Skeletal muscle tissue (tissue), 3 donors: ENCODE measurements at regions not wholly inside any gene's neighbourhood (a gene's known extent, or its start where the extent isn't known, plus 50 kb on each side); places are given as distances from the start of the nearest gene placed in this dataset.

Experiments
- H3K27ac ChIP-seq: one replicate; pipeline ENCODE4 v1.7.0; 2013; ENCODE audit warnings: mild to moderate bottlenecking, low read depth, low read length, inconsistent platforms
- H3K27me3 ChIP-seq, 3 donors: one replicate each; pipeline ENCODE4 v1.7.0; 2013; ENCODE audit warnings: low read length in 3 of 3; ENCODE audit not compliant: control insufficient read depth in 3 of 3, insufficient read depth in 3 of 3
- H3K36me3 ChIP-seq, 3 donors: one replicate each; pipeline ENCODE4 v1.7.0; 2013; ENCODE audit warnings: low read length in 3 of 3; ENCODE audit not compliant: control insufficient read depth in 3 of 3, insufficient read depth in 3 of 3
- H3K4me1 ChIP-seq, 3 donors: one replicate each; pipeline ENCODE4 v1.7.0; 2013; ENCODE audit warnings: low read length in 3 of 3, mild to moderate bottlenecking in 3 of 3; ENCODE audit not compliant: control insufficient read depth in 3 of 3, insufficient read depth in 3 of 3
- H3K4me3 ChIP-seq, 3 donors: one replicate each; pipeline ENCODE4 v1.7.0; 2013; ENCODE audit warnings: low read length in 3 of 3
- H3K9ac ChIP-seq, 3 donors: one replicate each; pipeline ENCODE4 v1.7.0; 2013; ENCODE audit warnings: low read length in 3 of 3, mild to moderate bottlenecking in 3 of 3, moderate library complexity in 2 of 3, low read depth in 1 of 3
- H3K9me3 ChIP-seq, 3 donors: one replicate each; pipeline ENCODE4 v1.7.0; 2013; ENCODE audit warnings: low read length in 3 of 3; ENCODE audit not compliant: control insufficient read depth in 3 of 3
- donor health status: Osteomylitis.

- H3K9ac ChIP-seq: no peak overlapping the region
- H3K36me3 ChIP-seq: no peaks in the 10 kb centered on the region
- no peak overlapping the region for H3K4me3 ChIP-seq
- peaks cover 0 to 2% (median 0%) of the 10 kb centered on the region in 3 donors for H3K9me3 ChIP-seq
- H3K27ac ChIP-seq: no peak overlapping the region
- H3K4me1 ChIP-seq: no peaks in the 10 kb centered on the region
- H3K27me3 ChIP-seq: no peaks in the 10 kb centered on the region
Measured at GRCh38 chr9:23220957-23221356, 605.1 kb downstream of the ELAVL2 start.

- Histone ChIP-seq H3K9ac (no peak overlapping the region), H3K4me1 (no peaks in the 10 kb centered on the region), H3K27me3 (no peaks in the 10 kb centered on the region), H3K27ac (no peak overlapping the region), H3K36me3 (no peaks in the 10 kb centered on the region), H3K4me3 (no peak overlapping the region), H3K9me3 (no peaks in the 10 kb centered on the region)
Measured at GRCh38 chr9:23229890-23230317, 596.1 kb downstream of the ELAVL2 start.

DNA sequence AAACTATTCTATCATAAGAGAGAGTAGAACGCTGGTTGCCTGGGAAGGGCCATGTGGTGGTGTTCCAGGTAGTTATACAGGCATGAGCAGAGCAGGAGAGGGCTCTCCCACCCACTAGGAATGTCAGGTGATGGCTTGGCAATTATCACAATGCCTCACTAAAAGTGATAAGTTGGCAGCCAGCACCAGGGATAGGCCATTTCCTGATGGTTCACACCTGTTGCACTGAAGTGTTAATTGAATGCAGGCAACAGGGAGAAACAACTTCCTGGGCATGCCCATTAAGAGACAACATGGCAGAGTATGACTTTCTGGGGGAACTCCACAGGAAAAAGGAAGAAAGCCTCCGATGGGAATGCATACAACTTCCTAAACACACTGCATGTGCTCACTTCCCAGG is 593.2 kb downstream of the ELAVL2 start:
- Histone ChIP-seq H3K27ac (no peak overlapping the region), H3K4me1 (no peaks in the 10 kb centered on the region), H3K27me3 (no peaks in the 10 kb centered on the region), H3K9ac (no peak overlapping the region), H3K36me3 (no peaks in the 10 kb centered on the region), H3K4me3 (no peak overlapping the region), H3K9me3 (no peaks in the 10 kb centered on the region)

GRCh38 chr9:23243523-23243922 is 582.5 kb downstream of the ELAVL2 start:
- no peak overlapping the region for H3K4me3 ChIP-seq
- no peaks in the 10 kb centered on the region for H3K9me3 ChIP-seq
- H3K36me3 ChIP-seq: no peaks in the 10 kb centered on the region
- H3K27me3 ChIP-seq: no peaks in the 10 kb centered on the region
- H3K4me1 ChIP-seq: no peaks in the 10 kb centered on the region
- no peak overlapping the region for H3K9ac ChIP-seq
- H3K27ac ChIP-seq: no peak overlapping the region

GRCh38 chr9:23245067-23245466 is 581.0 kb downstream of the ELAVL2 start:
- Histone ChIP-seq H3K27me3 (no peaks in the 10 kb centered on the region), H3K36me3 (no peaks in the 10 kb centered on the region), H3K9ac (no peak overlapping the region), H3K4me1 (no peaks in the 10 kb centered on the region), H3K4me3 (no peak overlapping the region), H3K9me3 (no peaks in the 10 kb centered on the region), H3K27ac (no peak overlapping the region)

GRCh38 chr9:23254404-23255184 is 571.4 kb downstream of the ELAVL2 start:
- no peaks in the 10 kb centered on the region for H3K27me3 ChIP-seq
- no peak overlapping the region for H3K27ac ChIP-seq
- no peak overlapping the region for H3K9ac ChIP-seq
- no peaks in the 10 kb centered on the region for H3K4me1 ChIP-seq
- H3K36me3 ChIP-seq: no peaks in the 10 kb centered on the region
- H3K9me3 ChIP-seq: no peaks in the 10 kb centered on the region
- H3K4me3 ChIP-seq: no peak overlapping the region

DNA sequence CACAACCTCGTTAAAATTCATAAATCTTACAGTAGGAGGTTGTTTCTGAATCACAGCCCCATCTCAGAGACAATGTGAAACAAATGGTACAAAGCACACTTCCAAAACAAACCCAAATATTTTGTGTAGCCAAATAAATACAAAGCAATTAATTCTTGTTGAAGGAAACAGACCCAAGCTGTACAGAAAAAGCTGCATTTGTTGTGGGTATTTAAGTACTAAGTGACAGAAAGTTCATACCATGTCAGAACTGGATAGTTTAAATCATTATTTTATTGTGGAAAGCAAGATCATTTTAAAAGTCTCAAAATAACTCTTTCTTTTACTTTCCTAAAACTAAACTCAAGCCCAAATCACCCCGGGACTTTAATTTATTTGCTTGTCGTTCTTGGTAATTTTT is 570.7 kb downstream of the ELAVL2 start:
- no peaks in the 10 kb centered on the region for H3K36me3 ChIP-seq
- H3K9ac ChIP-seq: no peak overlapping the region
- H3K27me3 ChIP-seq: no peaks in the 10 kb centered on the region
- no peak overlapping the region for H3K4me3 ChIP-seq
- no peaks in the 10 kb centered on the region for H3K9me3 ChIP-seq
- H3K4me1 ChIP-seq: no peaks in the 10 kb centered on the region
- H3K27ac ChIP-seq: no peak overlapping the region

DNA sequence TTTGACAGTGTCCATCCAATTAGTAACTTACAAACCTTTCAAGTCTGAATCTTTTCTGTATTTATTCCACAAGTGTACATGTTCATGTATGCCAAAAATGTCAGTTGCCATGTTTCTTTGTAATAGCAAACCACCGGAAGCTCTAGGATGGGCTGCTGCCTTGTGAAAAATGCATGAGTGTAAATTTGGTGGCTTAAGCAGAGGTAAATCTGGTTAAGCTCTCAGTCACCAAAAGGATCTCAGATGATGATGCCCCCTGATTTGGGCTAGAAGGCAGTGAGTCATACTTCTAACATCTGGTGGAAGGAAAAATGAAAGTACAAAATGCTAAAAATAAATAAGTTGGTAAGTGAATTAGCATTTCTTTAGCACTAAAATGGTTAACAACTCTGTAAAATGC is 567.5 kb downstream of the ELAVL2 start:
- H3K9ac ChIP-seq: no peak overlapping the region
- H3K36me3 ChIP-seq: no peaks in the 10 kb centered on the region
- no peak overlapping the region for H3K27ac ChIP-seq
- H3K27me3 ChIP-seq: no peaks in the 10 kb centered on the region
- H3K4me1 ChIP-seq: no peaks in the 10 kb centered on the region
- no peak overlapping the region for H3K4me3 ChIP-seq
- H3K9me3 ChIP-seq: no peaks in the 10 kb centered on the region

GRCh38 chr9:23278561-23278960 is 547.5 kb downstream of the ELAVL2 start:
- H3K9me3 ChIP-seq: no peaks in the 10 kb centered on the region
- no peak overlapping the region for H3K9ac ChIP-seq
- H3K4me3 ChIP-seq: no peak overlapping the region
- no peaks in the 10 kb centered on the region for H3K27me3 ChIP-seq
- H3K4me1 ChIP-seq: no peaks in the 10 kb centered on the region
- H3K36me3 ChIP-seq: no peaks in the 10 kb centered on the region
- H3K27ac ChIP-seq: no peak overlapping the region

DNA sequence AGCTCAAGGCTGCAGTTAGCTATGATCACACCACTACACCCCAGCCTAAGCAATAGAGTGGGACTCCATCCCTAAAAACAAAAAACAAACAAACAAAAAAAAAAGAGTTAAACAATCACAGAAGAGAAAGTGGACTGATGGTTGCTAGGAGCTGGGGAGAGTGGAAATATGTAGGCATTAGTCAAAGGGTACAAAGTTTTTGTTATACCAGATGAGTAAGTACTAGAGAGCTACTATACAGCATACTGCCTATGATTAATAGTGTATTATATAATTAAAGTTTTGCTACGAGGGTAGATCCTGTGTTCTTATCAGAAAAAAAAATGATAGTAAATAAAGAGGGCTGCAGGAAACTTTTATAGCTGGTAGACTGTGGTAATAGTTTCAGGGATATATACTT is 538.6 kb downstream of the ELAVL2 start:
- Histone ChIP-seq H3K4me3 (no peak overlapping the region), H3K9ac (no peak overlapping the region), H3K27ac (no peak overlapping the region), H3K9me3 (peaks cover 0 to 3% (median 0%) of the 10 kb centered on the region in 3 donors), H3K36me3 (no peaks in the 10 kb centered on the region), H3K27me3 (no peaks in the 10 kb centered on the region), H3K4me1 (no peaks in the 10 kb centered on the region)
